ENCODE measurements at regions not wholly inside any gene's neighbourhood (a gene's known extent, or its start where the extent isn't known, plus 50 kb on each side); places are given as distances from the start of the nearest gene placed in this dataset.

DNA sequence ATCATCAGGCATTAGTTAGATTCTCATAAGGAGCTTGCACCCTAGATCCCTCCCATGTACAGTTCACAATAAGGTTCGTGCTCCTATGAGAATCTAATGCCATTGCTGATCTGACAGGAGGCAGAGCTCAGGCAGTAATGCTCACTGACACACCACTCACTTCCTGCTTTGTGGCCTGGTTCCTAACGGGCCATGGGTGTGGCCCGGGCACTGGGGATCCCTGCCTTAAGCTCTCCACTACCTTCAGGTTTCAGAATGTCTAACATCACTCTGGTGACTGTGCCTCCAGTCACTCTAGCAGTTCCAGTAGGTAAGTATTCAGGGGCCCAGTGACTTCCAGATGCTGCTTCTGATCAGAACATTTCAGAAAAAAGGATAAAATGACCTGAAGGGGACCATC, 152.4 kb downstream of the LRRC70 start:
- CTCF ChIA-PET: interaction anchor here (1.3 kb wide), 1 partner anchor 11 kb away, joined by 4 read pairs; no protein-coding TSS in a partner anchor

DNA sequence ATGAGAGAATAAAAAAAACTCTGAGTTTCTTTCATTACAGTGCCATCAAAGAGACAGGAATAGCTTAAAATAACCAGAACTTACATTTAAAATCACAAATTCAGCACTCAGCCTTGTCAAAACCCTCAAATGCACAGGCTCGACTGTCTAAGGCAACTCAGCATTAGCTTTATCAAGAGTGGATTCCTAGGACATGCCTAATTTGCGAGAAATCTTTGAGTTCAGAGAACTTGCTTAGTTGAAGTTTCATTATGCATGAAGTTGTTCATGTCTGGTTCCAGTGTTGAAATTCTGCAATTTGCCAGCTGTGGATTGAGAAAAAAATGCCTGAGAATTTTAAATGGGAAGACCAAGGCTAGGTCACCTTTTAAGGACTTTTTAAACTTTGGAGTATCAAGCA, 151.1 kb downstream of the LRRC70 start:
- Mint-ChIP-seq H3K27ac (no peak overlapping the region), H3K27me3 (ENCODE audit: low read depth) (no peaks in the 10 kb centered on the region), H3K4me3 (no peak overlapping the region), H3K36me3 (peaks cover 3% of the 10 kb centered on the region; the same call in 1 of the 2 replicates), H3K9me3 (peaks cover 22% of the 10 kb centered on the region), H3K4me1 (no peaks in the 10 kb centered on the region)
- no peak for DNase-seq (ENCODE audit: low spot score)
- POLR2A ChIA-PET: no interaction called here
- ATAC-seq: no peak
- CTCF ChIA-PET: no interaction called here
- TF ChIP-seq ETV6 (CRISPR knock-in tag; IDR thresholded peaks at IDR 0.05) (no peak), ESRRA (CRISPR knock-in tag; IDR thresholded peaks at IDR 0.05; ENCODE audit: borderline replicate concordance) (no peak), SMAD4 (CRISPR knock-in tag; IDR thresholded peaks at IDR 0.05) (no peak)
- TF ChIP-seq, protein P1, sequence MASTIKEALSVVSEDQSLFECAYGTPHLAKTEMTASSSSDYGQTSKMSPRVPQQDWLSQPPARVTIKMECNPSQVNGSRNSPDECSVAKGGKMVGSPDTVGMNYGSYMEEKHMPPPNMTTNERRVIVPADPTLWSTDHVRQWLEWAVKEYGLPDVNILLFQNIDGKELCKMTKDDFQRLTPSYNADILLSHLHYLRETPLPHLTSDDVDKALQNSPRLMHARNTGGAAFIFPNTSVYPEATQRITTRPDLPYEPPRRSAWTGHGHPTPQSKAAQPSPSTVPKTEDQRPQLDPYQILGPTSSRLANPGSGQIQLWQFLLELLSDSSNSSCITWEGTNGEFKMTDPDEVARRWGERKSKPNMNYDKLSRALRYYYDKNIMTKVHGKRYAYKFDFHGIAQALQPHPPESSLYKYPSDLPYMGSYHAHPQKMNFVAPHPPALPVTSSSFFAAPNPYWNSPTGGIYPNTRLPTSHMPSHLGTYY (CRISPR knock-in tag; IDR thresholded peaks at IDR 0.05): no peak
- TF ChIP-seq, protein P2, sequence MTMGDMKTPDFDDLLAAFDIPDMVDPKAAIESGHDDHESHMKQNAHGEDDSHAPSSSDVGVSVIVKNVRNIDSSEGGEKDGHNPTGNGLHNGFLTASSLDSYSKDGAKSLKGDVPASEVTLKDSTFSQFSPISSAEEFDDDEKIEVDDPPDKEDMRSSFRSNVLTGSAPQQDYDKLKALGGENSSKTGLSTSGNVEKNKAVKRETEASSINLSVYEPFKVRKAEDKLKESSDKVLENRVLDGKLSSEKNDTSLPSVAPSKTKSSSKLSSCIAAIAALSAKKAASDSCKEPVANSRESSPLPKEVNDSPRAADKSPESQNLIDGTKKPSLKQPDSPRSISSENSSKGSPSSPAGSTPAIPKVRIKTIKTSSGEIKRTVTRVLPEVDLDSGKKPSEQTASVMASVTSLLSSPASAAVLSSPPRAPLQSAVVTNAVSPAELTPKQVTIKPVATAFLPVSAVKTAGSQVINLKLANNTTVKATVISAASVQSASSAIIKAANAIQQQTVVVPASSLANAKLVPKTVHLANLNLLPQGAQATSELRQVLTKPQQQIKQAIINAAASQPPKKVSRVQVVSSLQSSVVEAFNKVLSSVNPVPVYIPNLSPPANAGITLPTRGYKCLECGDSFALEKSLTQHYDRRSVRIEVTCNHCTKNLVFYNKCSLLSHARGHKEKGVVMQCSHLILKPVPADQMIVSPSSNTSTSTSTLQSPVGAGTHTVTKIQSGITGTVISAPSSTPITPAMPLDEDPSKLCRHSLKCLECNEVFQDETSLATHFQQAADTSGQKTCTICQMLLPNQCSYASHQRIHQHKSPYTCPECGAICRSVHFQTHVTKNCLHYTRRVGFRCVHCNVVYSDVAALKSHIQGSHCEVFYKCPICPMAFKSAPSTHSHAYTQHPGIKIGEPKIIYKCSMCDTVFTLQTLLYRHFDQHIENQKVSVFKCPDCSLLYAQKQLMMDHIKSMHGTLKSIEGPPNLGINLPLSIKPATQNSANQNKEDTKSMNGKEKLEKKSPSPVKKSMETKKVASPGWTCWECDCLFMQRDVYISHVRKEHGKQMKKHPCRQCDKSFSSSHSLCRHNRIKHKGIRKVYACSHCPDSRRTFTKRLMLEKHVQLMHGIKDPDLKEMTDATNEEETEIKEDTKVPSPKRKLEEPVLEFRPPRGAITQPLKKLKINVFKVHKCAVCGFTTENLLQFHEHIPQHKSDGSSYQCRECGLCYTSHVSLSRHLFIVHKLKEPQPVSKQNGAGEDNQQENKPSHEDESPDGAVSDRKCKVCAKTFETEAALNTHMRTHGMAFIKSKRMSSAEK (CRISPR knock-in tag; IDR thresholded peaks at IDR 0.05; ENCODE audit: borderline replicate concordance): no peak
- TF ChIP-seq, protein P3, sequence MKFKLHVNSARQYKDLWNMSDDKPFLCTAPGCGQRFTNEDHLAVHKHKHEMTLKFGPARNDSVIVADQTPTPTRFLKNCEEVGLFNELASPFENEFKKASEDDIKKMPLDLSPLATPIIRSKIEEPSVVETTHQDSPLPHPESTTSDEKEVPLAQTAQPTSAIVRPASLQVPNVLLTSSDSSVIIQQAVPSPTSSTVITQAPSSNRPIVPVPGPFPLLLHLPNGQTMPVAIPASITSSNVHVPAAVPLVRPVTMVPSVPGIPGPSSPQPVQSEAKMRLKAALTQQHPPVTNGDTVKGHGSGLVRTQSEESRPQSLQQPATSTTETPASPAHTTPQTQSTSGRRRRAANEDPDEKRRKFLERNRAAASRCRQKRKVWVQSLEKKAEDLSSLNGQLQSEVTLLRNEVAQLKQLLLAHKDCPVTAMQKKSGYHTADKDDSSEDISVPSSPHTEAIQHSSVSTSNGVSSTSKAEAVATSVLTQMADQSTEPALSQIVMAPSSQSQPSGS (CRISPR knock-in tag; IDR thresholded peaks at IDR 0.05; ENCODE audit: borderline replicate concordance, low read depth): no peak
- TF ChIP-seq, protein P4, sequence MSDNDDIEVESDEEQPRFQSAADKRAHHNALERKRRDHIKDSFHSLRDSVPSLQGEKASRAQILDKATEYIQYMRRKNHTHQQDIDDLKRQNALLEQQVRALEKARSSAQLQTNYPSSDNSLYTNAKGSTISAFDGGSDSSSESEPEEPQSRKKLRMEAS (CRISPR knock-in tag; IDR thresholded peaks at IDR 0.05): no peak

More for the DNA sequence above, 152.4 kb downstream of the LRRC70 start:
- POLR2A ChIA-PET: no interaction called here
- DNase-seq (ENCODE audit: low spot score) (no peak), ATAC-seq (no peak)
- H3K36me3 Mint-ChIP-seq: peaks cover 3% of the 10 kb centered on the region; the same call in 1 of the 2 replicates
- H3K4me1 Mint-ChIP-seq: no peaks in the 10 kb centered on the region
- H3K27me3 Mint-ChIP-seq (ENCODE audit: low read depth): no peaks in the 10 kb centered on the region
- no peak overlapping the region for H3K4me3 Mint-ChIP-seq
- H3K27ac Mint-ChIP-seq: no peak overlapping the region
- TF ChIP-seq RELA (CRISPR knock-in tag; IDR thresholded peaks at IDR 0.05; ENCODE audit: borderline replicate concordance): no peak
- no peak for TF ChIP-seq FOXK1 (CRISPR knock-in tag; IDR thresholded peaks at IDR 0.05)
- TF ChIP-seq, protein P4 (CRISPR knock-in tag; IDR thresholded peaks at IDR 0.05): no peak
- no peak for TF ChIP-seq JAZF1 (CRISPR knock-in tag; IDR thresholded peaks at IDR 0.05)
- TF ChIP-seq KAT7 (CRISPR knock-in tag; IDR thresholded peaks at IDR 0.05; ENCODE audit: borderline replicate concordance): no peak
- TF ChIP-seq, protein P3 (CRISPR knock-in tag; IDR thresholded peaks at IDR 0.05; ENCODE audit: borderline replicate concordance, low read depth): no peak
- no peak for TF ChIP-seq ZNF416 (CRISPR knock-in tag; IDR thresholded peaks at IDR 0.05)
- no peak for TF ChIP-seq SMAD3 (CRISPR knock-in tag; IDR thresholded peaks at IDR 0.05; ENCODE audit: borderline replicate concordance)
- no peak for TF ChIP-seq ESRRA (CRISPR knock-in tag; IDR thresholded peaks at IDR 0.05; ENCODE audit: borderline replicate concordance)
- no peak for TF ChIP-seq TCF7 (CRISPR knock-in tag; IDR thresholded peaks at IDR 0.05; ENCODE audit: low read depth)
- no peak for TF ChIP-seq ZNF138 (CRISPR knock-in tag; conservative IDR thresholded peaks at IDR 0.05)
- TF ChIP-seq, protein P5, sequence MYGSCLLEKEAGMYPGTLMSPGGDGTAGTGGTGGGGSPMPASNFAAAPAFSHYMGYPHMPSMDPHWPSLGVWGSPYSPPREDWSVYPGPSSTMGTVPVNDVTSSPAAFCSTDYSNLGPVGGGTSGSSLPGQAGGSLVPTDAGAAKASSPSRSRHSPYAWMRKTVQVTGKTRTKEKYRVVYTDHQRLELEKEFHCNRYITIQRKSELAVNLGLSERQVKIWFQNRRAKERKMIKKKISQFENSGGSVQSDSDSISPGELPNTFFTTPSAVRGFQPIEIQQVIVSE (CRISPR knock-in tag; IDR thresholded peaks at IDR 0.05; ENCODE audit: borderline replicate concordance): no peak
- TF ChIP-seq, protein P6, sequence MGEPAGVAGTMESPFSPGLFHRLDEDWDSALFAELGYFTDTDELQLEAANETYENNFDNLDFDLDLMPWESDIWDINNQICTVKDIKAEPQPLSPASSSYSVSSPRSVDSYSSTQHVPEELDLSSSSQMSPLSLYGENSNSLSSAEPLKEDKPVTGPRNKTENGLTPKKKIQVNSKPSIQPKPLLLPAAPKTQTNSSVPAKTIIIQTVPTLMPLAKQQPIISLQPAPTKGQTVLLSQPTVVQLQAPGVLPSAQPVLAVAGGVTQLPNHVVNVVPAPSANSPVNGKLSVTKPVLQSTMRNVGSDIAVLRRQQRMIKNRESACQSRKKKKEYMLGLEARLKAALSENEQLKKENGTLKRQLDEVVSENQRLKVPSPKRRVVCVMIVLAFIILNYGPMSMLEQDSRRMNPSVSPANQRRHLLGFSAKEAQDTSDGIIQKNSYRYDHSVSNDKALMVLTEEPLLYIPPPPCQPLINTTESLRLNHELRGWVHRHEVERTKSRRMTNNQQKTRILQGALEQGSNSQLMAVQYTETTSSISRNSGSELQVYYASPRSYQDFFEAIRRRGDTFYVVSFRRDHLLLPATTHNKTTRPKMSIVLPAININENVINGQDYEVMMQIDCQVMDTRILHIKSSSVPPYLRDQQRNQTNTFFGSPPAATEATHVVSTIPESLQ (CRISPR knock-in tag; IDR thresholded peaks at IDR 0.05): no peak
- no peak for TF ChIP-seq PRRX2 (CRISPR knock-in tag; IDR thresholded peaks at IDR 0.05)
- TF ChIP-seq, protein P1 (CRISPR knock-in tag; IDR thresholded peaks at IDR 0.05): no peak
- TF ChIP-seq, protein P7, sequence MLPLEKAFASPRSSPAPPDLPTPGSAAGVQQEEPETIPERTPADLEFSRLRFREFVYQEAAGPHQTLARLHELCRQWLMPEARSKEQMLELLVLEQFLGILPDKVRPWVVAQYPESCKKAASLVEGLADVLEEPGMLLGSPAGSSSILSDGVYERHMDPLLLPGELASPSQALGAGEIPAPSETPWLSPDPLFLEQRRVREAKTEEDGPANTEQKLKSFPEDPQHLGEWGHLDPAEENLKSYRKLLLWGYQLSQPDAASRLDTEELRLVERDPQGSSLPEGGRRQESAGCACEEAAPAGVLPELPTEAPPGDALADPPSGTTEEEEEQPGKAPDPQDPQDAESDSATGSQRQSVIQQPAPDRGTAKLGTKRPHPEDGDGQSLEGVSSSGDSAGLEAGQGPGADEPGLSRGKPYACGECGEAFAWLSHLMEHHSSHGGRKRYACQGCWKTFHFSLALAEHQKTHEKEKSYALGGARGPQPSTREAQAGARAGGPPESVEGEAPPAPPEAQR (CRISPR knock-in tag; IDR thresholded peaks at IDR 0.05): no peak
- no peak for TF ChIP-seq HMGA2 (CRISPR knock-in tag; IDR thresholded peaks at IDR 0.05)
- no peak for TF ChIP-seq ZNF232 (CRISPR knock-in tag; IDR thresholded peaks at IDR 0.05)
- TF ChIP-seq TEAD1 (CRISPR knock-in tag; IDR thresholded peaks at IDR 0.05): no peak
- TF ChIP-seq ZNF219 (CRISPR knock-in tag; IDR thresholded peaks at IDR 0.05; ENCODE audit: borderline replicate concordance): no peak
- H3K9me3 Mint-ChIP-seq: peaks cover 28% of the 10 kb centered on the region
